ENCODE measurements at regions not wholly inside any gene's neighbourhood (a gene's known extent, or its start where the extent isn't known, plus 50 kb on each side); places are given as distances from the start of the nearest gene placed in this dataset.

GRCh38 chr18:24530630-24531111 lies 70.2 kb downstream of the HRH4 start:
- Mint-ChIP-seq H3K4me3 (no peak overlapping the region), H3K27ac (no peak overlapping the region), H3K4me1 (no peaks in the 10 kb centered on the region), H3K9me3 (no peaks in the 10 kb centered on the region), H3K36me3 (no peaks in the 10 kb centered on the region), H3K27me3 (peaks cover 28% of the 10 kb centered on the region)

DNA sequence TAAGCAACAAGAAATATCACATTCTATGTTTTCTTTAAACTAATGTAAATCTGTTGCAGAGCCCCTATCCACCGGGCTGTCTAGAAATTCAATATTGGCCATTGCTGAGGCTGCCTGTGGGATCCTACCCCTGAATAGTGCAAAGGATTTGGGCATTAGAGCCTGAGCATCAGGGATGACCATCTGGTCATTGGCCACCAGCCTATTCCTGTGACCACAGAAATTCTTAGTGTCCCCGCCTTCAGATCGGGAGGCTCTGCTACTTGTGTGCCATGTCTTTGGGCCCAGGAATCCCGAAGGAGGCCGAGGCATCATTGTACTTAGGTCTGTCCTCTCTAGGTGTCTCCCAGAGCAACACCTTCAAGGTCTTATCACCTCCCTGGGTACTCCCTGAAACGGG lies 73.8 kb downstream of the HRH4 start:
- H3K27me3 Mint-ChIP-seq, result peaks cover 21% of the 10 kb centered on the region
- H3K4me3 Mint-ChIP-seq, result no peak overlapping the region
- no peak overlapping the region for H3K27ac Mint-ChIP-seq
- no peaks in the 10 kb centered on the region for H3K9me3 Mint-ChIP-seq
- H3K36me3 Mint-ChIP-seq, result no peaks in the 10 kb centered on the region
- no peaks in the 10 kb centered on the region for H3K4me1 Mint-ChIP-seq

DNA sequence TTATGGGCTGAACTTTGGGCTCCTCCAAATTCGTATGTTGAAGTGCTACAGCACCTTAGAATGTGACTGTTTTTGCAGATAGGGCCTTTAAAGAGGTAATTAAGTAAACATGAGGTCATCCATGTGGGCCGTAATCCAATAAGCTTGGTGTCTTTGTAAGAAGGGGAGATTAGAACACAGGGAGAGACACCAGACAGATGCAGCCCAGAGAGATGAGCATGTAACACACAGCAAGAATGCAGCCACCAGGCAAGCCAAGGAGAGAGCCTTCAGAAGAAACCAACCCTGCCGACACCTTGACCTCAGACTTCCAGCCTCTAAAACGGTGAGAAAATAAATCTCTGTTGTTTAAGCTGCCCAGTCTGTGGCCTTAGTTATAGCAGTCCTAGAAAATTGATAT lies 74.3 kb downstream of the HRH4 start:
- Mint-ChIP-seq H3K4me3 (no peak overlapping the region), H3K36me3 (no peaks in the 10 kb centered on the region)

GRCh38 chr18:24535527-24536295 lies 75.3 kb downstream of the HRH4 start:
- H3K27ac Mint-ChIP-seq, result no peak overlapping the region
- H3K27me3 Mint-ChIP-seq, result peaks cover 15% of the 10 kb centered on the region
- no peaks in the 10 kb centered on the region for H3K36me3 Mint-ChIP-seq
- no peaks in the 10 kb centered on the region for H3K4me1 Mint-ChIP-seq
- H3K4me3 Mint-ChIP-seq, result no peak overlapping the region
- no peaks in the 10 kb centered on the region for H3K9me3 Mint-ChIP-seq

More for the DNA sequence above, 74.3 kb downstream of the HRH4 start:
- Mint-ChIP-seq H3K9me3 (no peaks in the 10 kb centered on the region), H3K27ac (no peak overlapping the region), H3K4me1 (no peaks in the 10 kb centered on the region), H3K27me3 (peaks cover 18% of the 10 kb centered on the region)

DNA sequence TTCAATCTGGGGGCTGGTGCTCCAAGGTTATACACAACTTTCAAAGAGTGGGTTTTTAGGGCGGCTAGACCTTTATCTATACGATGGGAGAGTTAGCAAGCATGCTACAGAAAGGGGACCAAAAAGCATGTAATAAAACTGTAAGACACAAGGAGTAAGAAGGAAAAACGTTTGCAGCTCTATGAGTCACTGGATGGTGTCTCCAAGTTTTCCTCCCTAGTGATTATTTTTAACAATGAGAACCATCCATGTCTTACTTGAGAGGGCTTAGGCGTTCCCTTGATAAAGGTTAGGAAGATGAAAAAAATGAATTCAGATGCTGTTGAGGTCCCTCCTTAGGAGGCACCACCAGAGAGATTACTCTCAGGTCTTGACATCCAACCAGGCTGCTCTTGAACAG lies 75.9 kb downstream of the HRH4 start:
- H3K4me3 Mint-ChIP-seq, result no peak overlapping the region

DNA sequence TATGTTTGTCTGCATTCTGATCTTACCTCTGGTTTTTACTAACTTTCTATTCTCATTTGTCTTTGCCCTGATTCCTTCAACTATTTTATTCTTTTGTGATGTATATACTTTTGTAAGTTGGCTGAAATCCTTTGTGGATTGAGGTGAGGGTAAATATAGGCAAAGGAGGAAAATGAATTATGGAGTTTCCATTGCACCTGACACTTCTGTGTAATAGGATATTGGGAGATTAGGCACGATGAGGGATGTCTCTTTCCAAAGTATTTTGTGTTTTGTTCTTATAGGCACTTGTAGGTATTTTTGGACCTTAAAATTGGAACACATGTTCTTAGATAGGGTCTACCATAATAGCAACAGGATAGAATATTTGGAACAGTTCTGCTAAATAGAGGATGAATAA lies 76.4 kb downstream of the HRH4 start:
- no peaks in the 10 kb centered on the region for H3K4me1 Mint-ChIP-seq
- H3K4me3 Mint-ChIP-seq, result no peak overlapping the region
- H3K9me3 Mint-ChIP-seq, result no peaks in the 10 kb centered on the region
- peaks cover 8% of the 10 kb centered on the region for H3K27me3 Mint-ChIP-seq
- H3K27ac Mint-ChIP-seq, result no peak overlapping the region
- H3K36me3 Mint-ChIP-seq, result no peaks in the 10 kb centered on the region

More for the DNA sequence above, 75.9 kb downstream of the HRH4 start:
- Mint-ChIP-seq H3K27ac (no peak overlapping the region), H3K4me1 (no peaks in the 10 kb centered on the region), H3K9me3 (no peaks in the 10 kb centered on the region), H3K36me3 (no peaks in the 10 kb centered on the region), H3K27me3 (peaks cover 13% of the 10 kb centered on the region)

DNA sequence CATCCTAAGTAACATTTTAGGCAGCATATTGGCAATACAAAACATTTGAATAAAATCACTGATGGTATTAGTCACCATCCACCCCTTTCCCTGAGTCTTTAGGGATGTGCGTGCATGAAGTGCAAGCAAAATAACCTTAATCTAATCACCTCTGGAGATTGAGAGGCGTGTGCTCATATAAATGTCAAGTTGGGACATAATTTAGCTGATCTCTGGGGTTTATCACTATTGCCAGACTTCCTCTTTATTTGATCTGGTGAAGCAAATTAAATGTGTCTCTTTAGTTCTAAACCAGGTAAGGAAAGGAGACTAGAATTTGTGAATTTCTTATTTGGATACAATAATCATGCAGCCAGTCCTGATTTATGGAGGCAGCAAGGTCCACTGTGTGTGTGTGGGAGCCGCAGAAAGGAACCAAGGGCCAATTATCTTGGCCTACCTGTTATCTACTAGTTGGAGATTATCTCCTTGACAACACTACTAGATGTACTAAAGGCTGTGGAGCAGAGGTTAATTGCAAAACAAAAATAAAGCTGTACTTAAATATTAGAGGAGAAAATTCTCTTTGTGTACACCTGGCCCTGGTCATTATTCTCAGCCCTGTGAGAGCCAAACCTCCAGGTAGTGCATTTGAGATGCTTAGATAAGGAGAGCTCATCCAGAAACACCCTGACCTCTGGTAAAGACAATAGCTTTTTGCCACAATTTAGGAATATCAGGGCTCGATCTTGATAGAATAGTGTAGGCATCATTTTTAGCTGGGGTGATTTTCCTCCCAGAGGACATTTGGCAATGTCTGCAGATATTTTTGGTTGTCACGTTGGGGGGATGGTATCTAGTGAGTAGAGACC lies 78.2 kb downstream of the HRH4 start:
- H3K27me3 Mint-ChIP-seq, result peaks cover 7% of the 10 kb centered on the region
- no peak overlapping the region for H3K4me3 Mint-ChIP-seq
- H3K4me1 Mint-ChIP-seq, result no peaks in the 10 kb centered on the region
- no peaks in the 10 kb centered on the region for H3K9me3 Mint-ChIP-seq
- no peaks in the 10 kb centered on the region for H3K36me3 Mint-ChIP-seq
- H3K27ac Mint-ChIP-seq, result no peak overlapping the region

DNA sequence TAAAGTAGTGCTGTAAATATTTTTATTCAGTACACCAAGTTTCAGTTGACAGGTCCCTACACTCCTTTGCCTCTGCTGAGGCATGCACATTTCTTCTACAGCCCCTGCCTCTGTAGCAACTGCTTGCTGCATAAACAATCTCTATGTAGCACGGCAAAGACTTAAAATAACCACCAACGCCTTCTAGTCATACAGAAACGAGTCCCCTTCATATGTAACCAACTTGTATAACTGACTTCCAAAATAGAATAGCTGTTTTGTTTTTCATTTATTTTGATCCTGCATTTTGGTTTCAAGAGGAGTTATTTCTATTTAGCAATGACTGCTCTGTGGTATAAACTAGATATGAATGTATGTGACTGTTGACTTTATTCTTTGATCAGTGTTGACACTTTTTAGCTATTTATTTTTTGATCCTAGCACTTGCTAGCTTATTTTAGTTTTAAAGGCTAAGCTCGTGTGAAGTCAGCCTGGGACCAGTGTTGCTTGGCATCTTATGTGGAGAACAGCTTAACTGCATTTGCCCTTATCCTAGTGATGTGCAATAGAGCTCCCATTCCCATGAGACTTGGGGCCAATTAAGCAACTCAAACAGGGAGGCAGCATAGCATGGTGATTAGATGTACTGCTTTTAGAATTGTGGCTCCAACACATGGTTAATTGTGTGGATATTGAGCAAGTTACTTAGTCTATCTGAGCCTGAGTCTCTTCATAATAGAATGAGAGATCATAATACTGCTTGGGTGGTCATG lies 79.6 kb downstream of the HRH4 start:
- H3K27me3 Mint-ChIP-seq, result peaks cover 8% of the 10 kb centered on the region
- H3K4me3 Mint-ChIP-seq, result no peak overlapping the region
- H3K27ac Mint-ChIP-seq, result no peak overlapping the region
- H3K9me3 Mint-ChIP-seq, result no peaks in the 10 kb centered on the region
- H3K4me1 Mint-ChIP-seq, result no peaks in the 10 kb centered on the region
- no peaks in the 10 kb centered on the region for H3K36me3 Mint-ChIP-seq

DNA sequence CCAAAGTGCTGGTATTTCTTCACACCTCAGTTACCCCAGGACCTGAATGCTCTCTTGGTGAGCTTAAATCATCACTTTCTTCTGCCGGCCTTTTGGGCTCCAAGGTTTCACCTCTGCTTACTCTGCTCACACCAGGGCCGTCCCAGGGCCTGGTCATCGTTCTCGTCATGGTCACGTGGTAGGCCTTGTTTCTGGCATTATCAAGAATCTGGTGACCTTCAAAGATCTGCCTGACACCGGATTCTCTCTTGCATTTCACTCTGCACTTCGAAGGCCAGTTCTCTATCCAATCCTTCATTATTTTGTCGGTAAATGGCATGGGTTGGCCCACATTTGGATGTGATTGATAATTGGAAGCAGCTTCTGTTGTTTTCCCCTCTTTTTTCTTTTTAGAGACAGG lies 80.5 kb downstream of the HRH4 start:
- Mint-ChIP-seq H3K4me1 (no peaks in the 10 kb centered on the region), H3K27me3 (peaks cover 6% of the 10 kb centered on the region), H3K4me3 (no peak overlapping the region), H3K9me3 (no peaks in the 10 kb centered on the region), H3K36me3 (no peaks in the 10 kb centered on the region), H3K27ac (no peak overlapping the region)

GRCh38 chr18:24543086-24543794 lies 82.8 kb downstream of the HRH4 start:
- H3K4me1 Mint-ChIP-seq, result no peaks in the 10 kb centered on the region
- no peak overlapping the region for H3K4me3 Mint-ChIP-seq
- H3K9me3 Mint-ChIP-seq, result no peaks in the 10 kb centered on the region
- no peaks in the 10 kb centered on the region for H3K36me3 Mint-ChIP-seq
- H3K27me3 Mint-ChIP-seq, result peaks cover 8% of the 10 kb centered on the region
- H3K27ac Mint-ChIP-seq, result no peak overlapping the region

- H3K4me3 Mint-ChIP-seq, result no peak overlapping the region
- H3K36me3 Mint-ChIP-seq, result no peaks in the 10 kb centered on the region
- H3K27me3 Mint-ChIP-seq, result peaks cover 9% of the 10 kb centered on the region
- H3K27ac Mint-ChIP-seq, result no peak overlapping the region
- H3K4me1 Mint-ChIP-seq, result no peaks in the 10 kb centered on the region
- H3K9me3 Mint-ChIP-seq, result no peaks in the 10 kb centered on the region
Observed at GRCh38 chr18:24543795-24544498, 83.5 kb downstream of the HRH4 start.

DNA sequence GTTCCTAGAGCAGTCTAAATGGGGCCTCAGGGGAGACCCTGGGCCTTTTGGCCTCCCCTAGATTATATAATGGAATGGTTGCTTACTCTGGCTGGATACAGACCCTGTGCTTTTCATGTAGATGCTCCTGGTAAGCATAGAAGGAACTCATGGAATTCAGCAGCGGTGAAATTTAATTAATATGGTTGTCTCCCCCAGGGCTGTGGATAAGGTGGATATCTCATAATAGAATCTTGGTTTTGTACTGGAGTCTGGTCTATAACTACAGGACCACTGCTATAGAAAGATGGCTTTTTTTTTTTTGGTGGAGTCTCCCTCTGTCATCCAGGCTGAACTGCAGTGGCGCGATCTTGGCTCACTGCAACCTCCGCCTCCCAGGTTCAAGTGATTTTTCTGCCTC lies 84.5 kb downstream of the HRH4 start:
- H3K36me3 Mint-ChIP-seq, result no peaks in the 10 kb centered on the region
- peaks cover 9% of the 10 kb centered on the region for H3K27me3 Mint-ChIP-seq
- H3K4me1 Mint-ChIP-seq, result no peaks in the 10 kb centered on the region
- no peak overlapping the region for H3K27ac Mint-ChIP-seq
- H3K9me3 Mint-ChIP-seq, result no peaks in the 10 kb centered on the region
- H3K4me3 Mint-ChIP-seq, result no peak overlapping the region

DNA sequence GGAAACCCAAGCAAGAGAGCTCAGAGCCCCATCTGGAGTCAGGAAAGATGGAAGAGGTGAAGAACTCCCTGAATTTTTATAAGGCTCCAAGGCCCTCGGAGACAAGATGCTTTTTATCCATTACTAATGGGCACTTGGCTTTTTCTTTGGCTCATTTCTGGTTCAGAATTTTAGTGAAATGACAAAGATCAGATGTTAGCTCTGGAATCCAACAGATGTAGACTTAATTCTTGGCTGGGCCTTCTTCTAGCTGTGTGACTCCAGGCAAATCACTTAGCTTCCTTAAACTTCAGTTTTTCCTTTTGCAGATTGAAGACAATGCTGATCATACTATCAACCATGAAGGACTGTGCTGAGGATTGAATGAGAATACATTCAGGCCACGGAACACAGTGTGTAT lies 85.2 kb downstream of the HRH4 start:
- no peak overlapping the region for H3K4me3 Mint-ChIP-seq
- no peaks in the 10 kb centered on the region for H3K9me3 Mint-ChIP-seq
- H3K36me3 Mint-ChIP-seq, result no peaks in the 10 kb centered on the region
- H3K27me3 Mint-ChIP-seq, result peaks cover 9% of the 10 kb centered on the region
- no peak overlapping the region for H3K27ac Mint-ChIP-seq
- H3K4me1 Mint-ChIP-seq, result no peaks in the 10 kb centered on the region

- H3K36me3 Mint-ChIP-seq, result no peaks in the 10 kb centered on the region
- no peaks in the 10 kb centered on the region for H3K9me3 Mint-ChIP-seq
- H3K4me3 Mint-ChIP-seq, result no peak overlapping the region
- peaks cover 9% of the 10 kb centered on the region for H3K27me3 Mint-ChIP-seq
- no peaks in the 10 kb centered on the region for H3K4me1 Mint-ChIP-seq
- H3K27ac Mint-ChIP-seq, result no peak overlapping the region
Observed at GRCh38 chr18:24546307-24546706, 85.9 kb downstream of the HRH4 start.

DNA sequence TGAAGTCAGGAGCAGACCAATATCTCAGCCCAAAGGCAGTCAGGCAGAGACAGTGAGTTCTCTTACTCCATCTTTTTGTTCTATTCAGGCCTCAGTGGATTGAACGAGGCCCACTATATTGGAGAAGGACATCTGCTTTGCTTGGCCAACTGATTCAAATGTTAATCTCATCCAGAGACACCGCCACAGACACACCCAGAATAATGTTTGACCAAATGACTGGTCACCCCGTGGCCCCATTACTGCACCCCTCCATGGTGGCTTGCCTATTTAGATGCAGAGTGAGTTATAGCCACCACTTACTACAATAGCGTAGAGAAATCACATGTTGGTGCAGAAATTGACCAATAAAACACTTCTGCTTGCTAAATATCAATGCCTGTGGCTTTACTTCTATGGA lies 88.1 kb downstream of the HRH4 start:
- H3K27ac Mint-ChIP-seq, result no peak overlapping the region

More for the DNA sequence above, 88.1 kb downstream of the HRH4 start:
- Mint-ChIP-seq H3K9me3 (no peaks in the 10 kb centered on the region), H3K27me3 (peaks cover 6% of the 10 kb centered on the region), H3K4me1 (no peaks in the 10 kb centered on the region), H3K36me3 (no peaks in the 10 kb centered on the region), H3K4me3 (no peak overlapping the region)

Measured in activated naive CD4-positive, alpha-beta T cell treated with anti-CD3 and anti-CD28 coated beads, Interleukin-2, amount 50 U/mL, for 24 hours (primary cell).